ENCODE measurements at regions not wholly inside any gene's neighbourhood (a gene's known extent, or its start where the extent isn't known, plus 50 kb on each side); places are given as distances from the start of the nearest gene placed in this dataset.
"Not testable (repeated sequence)": the region's sequence is repeated elsewhere in the genome, so short reads cannot be mapped to it uniquely, and the experiment has no call there.

GRCh38 chr2:39487398-39488250, 50.5 kb upstream of the MAP4K3 start:
- no CpG with 5 or more reads among the region's 4 CpGs for WGBS (ENCODE audit: insufficient coverage)
- H3K27me3 ChIP-seq (ENCODE audit: control insufficient read depth, insufficient read depth, low read length) = no peaks in the 10 kb centered on the region
- H3K4me1 ChIP-seq (ENCODE audit: control insufficient read depth, insufficient read depth, low read length) = no peaks in the 10 kb centered on the region
- H3K9me3 ChIP-seq (replicated peaks; ENCODE audit: control insufficient read depth, low read depth, low read length) = no peaks in the 10 kb centered on the region
- H3K27ac ChIP-seq (ENCODE audit: low read length) = no peak overlapping the region
- H3K36me3 ChIP-seq (ENCODE audit: control insufficient read depth, insufficient read depth, low read length) = no peaks in the 10 kb centered on the region
- DNase-seq = no peak
- H3K4me3 ChIP-seq (ENCODE audit: low read length) = no peak overlapping the region

GRCh38 chr2:39488450-39488849, 51.4 kb upstream of the MAP4K3 start:
- no peaks in the 10 kb centered on the region for H3K27me3 ChIP-seq (ENCODE audit: control insufficient read depth, insufficient read depth, low read length)
- no peak overlapping the region for H3K27ac ChIP-seq (ENCODE audit: low read length)
- 94% methylated on average over 3 of the region's 4 CpGs for WGBS (ENCODE audit: insufficient coverage)
- H3K36me3 ChIP-seq (ENCODE audit: control insufficient read depth, insufficient read depth, low read length) = no peaks in the 10 kb centered on the region
- H3K4me3 ChIP-seq (ENCODE audit: low read length) = no peak overlapping the region
- no peaks in the 10 kb centered on the region for H3K4me1 ChIP-seq (ENCODE audit: control insufficient read depth, insufficient read depth, low read length)
- no peaks in the 10 kb centered on the region for H3K9me3 ChIP-seq (replicated peaks; ENCODE audit: control insufficient read depth, low read depth, low read length)
- DNase-seq = no peak

- no peaks in the 10 kb centered on the region for H3K36me3 ChIP-seq (ENCODE audit: control insufficient read depth, insufficient read depth, low read length)
- DNase-seq = no peak
- no peak overlapping the region for H3K4me3 ChIP-seq (ENCODE audit: low read length)
- peaks cover 4% of the 10 kb centered on the region for H3K4me1 ChIP-seq (ENCODE audit: control insufficient read depth, insufficient read depth, low read length)
- 100% methylated on average over 1 of the region's 4 CpGs for whole genome bisulfite sequencing (ENCODE audit: insufficient coverage)
- H3K27me3 ChIP-seq (ENCODE audit: control insufficient read depth, insufficient read depth, low read length) = no peaks in the 10 kb centered on the region
- H3K9me3 ChIP-seq (replicated peaks; ENCODE audit: control insufficient read depth, low read depth, low read length) = no peaks in the 10 kb centered on the region
- H3K27ac ChIP-seq (ENCODE audit: low read length) = no peak overlapping the region
Measured at GRCh38 chr2:39490586-39490985, 53.5 kb upstream of the MAP4K3 start.

GRCh38 chr2:39491653-39492052, 54.6 kb upstream of the MAP4K3 start:
- WGBS (ENCODE audit: insufficient coverage) = no CpG with 5 or more reads among the region's 4 CpGs
- DNase-seq = no peak
- no peaks in the 10 kb centered on the region for H3K27me3 ChIP-seq (ENCODE audit: control insufficient read depth, insufficient read depth, low read length)
- H3K27ac ChIP-seq (ENCODE audit: low read length) = no peak overlapping the region
- H3K4me1 ChIP-seq (ENCODE audit: control insufficient read depth, insufficient read depth, low read length) = peaks cover 4% of the 10 kb centered on the region
- no peaks in the 10 kb centered on the region for H3K36me3 ChIP-seq (ENCODE audit: control insufficient read depth, insufficient read depth, low read length)
- H3K4me3 ChIP-seq (ENCODE audit: low read length) = no peak overlapping the region
- H3K9me3 ChIP-seq (replicated peaks; ENCODE audit: control insufficient read depth, low read depth, low read length) = no peaks in the 10 kb centered on the region

GRCh38 chr2:39492095-39492590, 55.1 kb upstream of the MAP4K3 start:
- H3K27me3 ChIP-seq (ENCODE audit: control insufficient read depth, insufficient read depth, low read length) = no peaks in the 10 kb centered on the region
- no peaks in the 10 kb centered on the region for H3K36me3 ChIP-seq (ENCODE audit: control insufficient read depth, insufficient read depth, low read length)
- WGBS (ENCODE audit: insufficient coverage) = no CpG with 5 or more reads among the region's 3 CpGs
- no peaks in the 10 kb centered on the region for H3K9me3 ChIP-seq (replicated peaks; ENCODE audit: control insufficient read depth, low read depth, low read length)
- H3K27ac ChIP-seq (ENCODE audit: low read length) = peak overlapping the region; percentile 48
- H3K4me3 ChIP-seq (ENCODE audit: low read length) = no peak overlapping the region
- peak; percentile 68 for DNase-seq
- peaks cover 4% of the 10 kb centered on the region for H3K4me1 ChIP-seq (ENCODE audit: control insufficient read depth, insufficient read depth, low read length)

- Histone ChIP-seq H3K27me3 (ENCODE audit: control insufficient read depth, insufficient read depth, low read length) (no peaks in the 10 kb centered on the region), H3K4me3 (ENCODE audit: low read length) (no peak overlapping the region), H3K9me3 (replicated peaks; ENCODE audit: control insufficient read depth, low read depth, low read length) (no peaks in the 10 kb centered on the region), H3K4me1 (ENCODE audit: control insufficient read depth, insufficient read depth, low read length) (peaks cover 4% of the 10 kb centered on the region), H3K27ac (ENCODE audit: low read length) (no peak overlapping the region), H3K36me3 (ENCODE audit: control insufficient read depth, insufficient read depth, low read length) (no peaks in the 10 kb centered on the region)
- no peak for DNase-seq
Measured at GRCh38 chr2:39492716-39493115, 55.6 kb upstream of the MAP4K3 start.

GRCh38 chr2:39494784-39495251, 57.7 kb upstream of the MAP4K3 start:
- DNase-seq = peak; percentile 72
- no peaks in the 10 kb centered on the region for H3K36me3 ChIP-seq (ENCODE audit: control insufficient read depth, insufficient read depth, low read length)
- H3K4me1 ChIP-seq (ENCODE audit: control insufficient read depth, insufficient read depth, low read length) = peaks cover 4% of the 10 kb centered on the region
- H3K27ac ChIP-seq (ENCODE audit: low read length) = peak overlapping the region; percentile 33
- H3K27me3 ChIP-seq (ENCODE audit: control insufficient read depth, insufficient read depth, low read length) = no peaks in the 10 kb centered on the region
- H3K4me3 ChIP-seq (ENCODE audit: low read length) = no peak overlapping the region
- WGBS (ENCODE audit: insufficient coverage) = 69% methylated on average over 2 of the region's 6 CpGs
- H3K9me3 ChIP-seq (replicated peaks; ENCODE audit: control insufficient read depth, low read depth, low read length) = no peaks in the 10 kb centered on the region

GRCh38 chr2:39497082-39497801, 60.2 kb upstream of the MAP4K3 start:
- H3K36me3 ChIP-seq (ENCODE audit: control insufficient read depth, insufficient read depth, low read length) = no peaks in the 10 kb centered on the region
- WGBS (ENCODE audit: insufficient coverage) = no CpG with 5 or more reads among the region's 3 CpGs
- no peaks in the 10 kb centered on the region for H3K27me3 ChIP-seq (ENCODE audit: control insufficient read depth, insufficient read depth, low read length)
- peaks cover 4% of the 10 kb centered on the region for H3K4me1 ChIP-seq (ENCODE audit: control insufficient read depth, insufficient read depth, low read length)
- H3K9me3 ChIP-seq (replicated peaks; ENCODE audit: control insufficient read depth, low read depth, low read length) = no peaks in the 10 kb centered on the region
- peak; percentile 87 for DNase-seq
- no peak overlapping the region for H3K4me3 ChIP-seq (ENCODE audit: low read length)
- peak overlapping the region; percentile 66 for H3K27ac ChIP-seq (ENCODE audit: low read length)

- not testable (repeated sequence) for H3K4me3 ChIP-seq (ENCODE audit: low read length)
Measured at GRCh38 chr2:39498176-39498575, 61.1 kb upstream of the MAP4K3 start.

GRCh38 chr2:39498786-39499185, 61.7 kb upstream of the MAP4K3 start:
- peaks cover 4% of the 10 kb centered on the region for H3K4me1 ChIP-seq (ENCODE audit: control insufficient read depth, insufficient read depth, low read length)
- H3K27ac ChIP-seq (ENCODE audit: low read length) = no peak overlapping the region
- no peak for DNase-seq
- no peaks in the 10 kb centered on the region for H3K9me3 ChIP-seq (replicated peaks; ENCODE audit: control insufficient read depth, low read depth, low read length)
- no peaks in the 10 kb centered on the region for H3K27me3 ChIP-seq (ENCODE audit: control insufficient read depth, insufficient read depth, low read length)
- WGBS (ENCODE audit: insufficient coverage) = 100% methylated on average over 2 of the region's 4 CpGs
- H3K4me3 ChIP-seq (ENCODE audit: low read length) = no peak overlapping the region
- no peaks in the 10 kb centered on the region for H3K36me3 ChIP-seq (ENCODE audit: control insufficient read depth, insufficient read depth, low read length)

More at GRCh38 chr2:39498176-39498575, 61.1 kb upstream of the MAP4K3 start:
- 96% methylated on average over 3 of the region's 5 CpGs for WGBS (ENCODE audit: insufficient coverage)
- not testable (repeated sequence) for H3K9me3 ChIP-seq (replicated peaks; ENCODE audit: control insufficient read depth, low read depth, low read length); H3K4me1 ChIP-seq (ENCODE audit: control insufficient read depth, insufficient read depth, low read length); DNase-seq; H3K27me3 ChIP-seq (ENCODE audit: control insufficient read depth, insufficient read depth, low read length); H3K27ac ChIP-seq (ENCODE audit: low read length); H3K36me3 ChIP-seq (ENCODE audit: control insufficient read depth, insufficient read depth, low read length)

Measured in muscle of leg (tissue), 3 donors.